GM19328 (cell line): ENCODE measurements at regions not wholly inside any gene's neighbourhood (a gene's known extent, or its start where the extent isn't known, plus 50 kb on each side); places are given as distances from the start of the nearest gene placed in this dataset.
"Not testable (repeated sequence)": the region's sequence is repeated elsewhere in the genome, so short reads cannot be mapped to it uniquely, and the experiment has no call there.

ENCODE experiments used
- ATAC-seq: cut with Tn5 transposase; IDR thresholded peaks from one replicate; pipeline ENCODE4 v1.9.1; 2021; ENCODE audit warnings: mild to moderate bottlenecking, moderate library complexity; ENCODE audit not compliant: unreplicated experiment

- no peak for ATAC-seq
Observed at GRCh38 chr4:146076081-146076480, 99.4 kb upstream of the LSM6 start.

DNA sequence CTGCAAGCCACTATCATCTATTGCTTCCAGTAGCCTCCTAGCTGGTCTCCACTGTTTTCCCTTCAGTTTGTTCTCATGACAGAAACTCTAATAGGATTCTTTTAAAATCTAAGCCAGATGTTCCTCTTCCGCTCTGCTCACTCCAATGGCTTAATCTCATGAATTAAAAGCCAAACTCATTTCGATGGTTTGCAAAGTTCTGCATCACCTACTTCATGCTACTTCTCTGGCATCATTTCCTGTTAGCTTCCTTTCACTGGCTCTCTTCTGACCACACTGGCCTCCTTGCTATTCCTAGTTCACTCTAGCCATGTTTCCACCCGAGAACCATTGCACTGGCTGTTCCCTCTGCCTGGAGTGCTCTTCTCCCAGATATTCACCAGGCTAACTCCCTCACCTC, 102.0 kb upstream of the LSM6 start:
- no peak for ATAC-seq

DNA sequence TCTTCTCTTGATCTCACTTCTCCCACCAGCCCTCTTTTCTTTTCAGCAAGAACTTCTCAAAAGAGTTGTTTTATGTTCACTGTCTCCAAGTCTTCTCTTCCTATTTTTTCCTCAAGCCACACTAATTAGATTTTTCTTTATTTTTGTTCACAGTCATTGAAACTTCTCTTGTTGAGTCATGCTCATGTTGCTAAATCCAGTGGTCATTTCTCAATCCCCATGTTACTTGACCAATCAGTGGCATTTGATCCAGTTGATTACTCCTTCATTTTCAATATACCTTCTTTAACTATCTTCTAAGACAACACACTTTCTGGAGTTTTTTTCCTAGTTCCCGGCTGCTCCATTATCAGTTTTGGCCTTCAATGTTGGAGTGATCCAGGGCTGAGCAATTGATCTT, 103.1 kb upstream of the LSM6 start:
- ATAC-seq, result no peak

- ATAC-seq, result no peak
Observed at GRCh38 chr4:146071390-146071789, 104.1 kb upstream of the LSM6 start.

GRCh38 chr4:146063143-146063542, 112.4 kb upstream of the LSM6 start:
- no peak for ATAC-seq

DNA sequence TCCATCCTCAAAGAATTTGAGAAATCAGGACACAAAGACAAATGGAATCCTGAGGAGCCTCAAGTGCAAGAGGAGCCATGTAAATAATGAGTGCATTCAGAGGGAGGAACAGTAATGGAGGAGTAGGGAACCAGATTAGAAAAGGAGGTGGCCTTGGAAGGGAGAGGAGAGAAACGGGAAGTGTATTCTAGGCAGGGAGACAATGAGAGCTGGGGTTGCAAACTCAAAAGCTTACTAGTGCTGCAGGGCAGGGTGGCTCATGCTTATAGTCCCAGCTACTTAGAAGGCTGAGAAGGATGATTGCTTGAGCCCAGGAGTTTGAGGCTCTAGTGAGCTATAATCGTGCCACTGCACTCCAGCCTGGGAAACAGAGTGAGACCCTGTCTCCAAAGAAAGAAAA, 113.2 kb upstream of the LSM6 start:
- no peak for ATAC-seq

DNA sequence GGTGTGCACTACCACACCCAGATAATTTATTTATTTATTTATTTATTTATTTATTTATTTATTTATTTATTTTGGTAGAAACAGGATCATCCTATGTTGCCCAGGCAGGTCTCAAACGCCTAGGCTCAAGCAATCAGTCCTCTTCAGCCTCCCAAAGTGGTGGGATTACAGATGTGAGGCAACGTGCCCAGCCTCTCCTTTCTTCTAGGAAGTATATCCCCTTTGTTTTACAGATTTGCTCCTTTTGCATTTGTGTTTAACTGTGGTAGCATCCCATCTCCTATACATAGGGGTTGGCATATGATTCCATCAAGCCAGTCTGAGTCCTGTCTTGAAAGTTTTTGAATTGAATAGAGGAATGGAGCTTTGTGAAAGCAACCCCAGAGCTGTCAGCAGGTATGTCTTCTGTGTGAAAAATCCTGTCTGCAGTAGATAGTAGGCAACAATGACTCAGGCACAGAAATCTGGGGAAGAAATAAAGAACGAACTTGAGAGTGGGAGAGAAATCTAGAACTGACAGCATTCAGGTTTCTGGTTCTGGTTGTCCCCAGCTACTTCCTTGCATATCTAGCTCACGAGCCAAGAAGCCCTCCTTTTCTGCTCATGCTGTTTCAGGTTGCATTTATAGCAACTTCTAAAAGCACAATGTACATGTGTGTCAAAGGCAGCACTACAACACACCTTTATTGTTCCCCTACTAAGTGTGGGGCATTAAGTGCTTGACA, 113.7 kb upstream of the LSM6 start:
- ATAC-seq, result no peak

GRCh38 chr4:146059865-146060264, 115.7 kb upstream of the LSM6 start:
- ATAC-seq, result peak; percentile 73

GRCh38 chr4:146059151-146059550, 116.4 kb upstream of the LSM6 start:
- peak; percentile 41 for ATAC-seq

DNA sequence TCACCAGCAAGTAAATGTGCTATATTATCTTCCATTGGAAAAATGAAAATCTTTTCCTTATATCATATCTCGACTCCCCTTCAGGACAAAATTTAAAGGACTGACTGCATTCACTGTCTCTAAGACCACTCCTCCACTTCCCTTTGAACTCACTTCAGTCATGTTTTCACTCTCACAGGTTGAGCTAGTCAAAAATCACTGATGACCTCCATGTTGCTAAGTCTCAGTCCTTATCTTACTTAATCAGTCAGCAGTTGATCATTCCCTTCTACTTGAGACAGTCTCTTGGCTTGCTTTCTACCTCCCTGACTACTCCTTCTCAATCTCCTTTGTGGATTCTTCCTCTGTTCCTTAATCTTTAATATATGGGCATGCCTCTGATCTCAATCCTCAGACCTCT, 117.0 kb upstream of the LSM6 start:
- no peak for ATAC-seq

DNA sequence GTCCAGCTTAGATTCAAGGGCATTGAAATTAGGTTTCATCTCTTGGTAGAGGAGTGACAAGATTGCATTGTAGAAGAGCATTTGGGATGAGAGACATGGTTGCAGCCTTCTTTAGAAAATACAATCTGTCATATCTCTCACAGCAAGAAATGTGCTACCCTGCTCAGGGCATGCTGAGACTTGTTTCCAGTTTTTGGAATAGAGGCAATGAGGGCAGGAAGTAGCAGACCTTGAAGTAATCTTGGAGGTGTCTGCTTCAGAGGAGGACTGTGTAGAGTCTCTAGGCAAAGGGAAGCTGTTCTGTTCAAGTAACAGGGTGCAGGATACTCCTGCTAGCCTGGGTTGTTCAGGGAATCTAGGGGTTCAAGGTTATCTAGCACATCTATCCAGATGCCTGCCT, 116.1 kb upstream of the ZNF827 start:
- no peak for ATAC-seq

- ATAC-seq, result no peak
Observed at GRCh38 chr4:146053891-146054290, 115.3 kb upstream of the ZNF827 start.

GRCh38 chr4:146051728-146052391, 113.2 kb upstream of the ZNF827 start:
- ATAC-seq, result no peak

DNA sequence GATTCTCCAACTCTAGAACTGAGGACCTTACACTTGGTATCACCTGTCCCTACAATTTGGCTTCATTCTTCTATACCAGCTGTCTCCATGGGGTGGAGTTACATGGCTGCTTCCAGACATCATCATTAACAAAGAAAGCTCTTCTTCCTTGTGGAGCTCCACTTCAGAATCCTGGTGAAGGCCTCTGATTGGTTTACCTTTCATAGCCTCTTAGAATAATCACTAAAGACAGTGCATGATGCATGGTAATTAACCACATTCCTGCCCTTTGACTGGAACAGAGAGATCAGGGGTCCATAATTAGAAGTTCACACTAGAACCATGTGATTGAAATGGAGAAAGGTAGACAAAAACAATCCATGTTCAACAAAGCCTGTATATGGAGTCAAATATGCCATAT, 112.6 kb upstream of the ZNF827 start:
- ATAC-seq, result no peak

- peak; percentile 95 for ATAC-seq
Observed at GRCh38 chr4:146049802-146050201, 111.2 kb upstream of the ZNF827 start.

GRCh38 chr4:146047768-146048167, 109.1 kb upstream of the ZNF827 start:
- not testable (repeated sequence) for ATAC-seq

DNA sequence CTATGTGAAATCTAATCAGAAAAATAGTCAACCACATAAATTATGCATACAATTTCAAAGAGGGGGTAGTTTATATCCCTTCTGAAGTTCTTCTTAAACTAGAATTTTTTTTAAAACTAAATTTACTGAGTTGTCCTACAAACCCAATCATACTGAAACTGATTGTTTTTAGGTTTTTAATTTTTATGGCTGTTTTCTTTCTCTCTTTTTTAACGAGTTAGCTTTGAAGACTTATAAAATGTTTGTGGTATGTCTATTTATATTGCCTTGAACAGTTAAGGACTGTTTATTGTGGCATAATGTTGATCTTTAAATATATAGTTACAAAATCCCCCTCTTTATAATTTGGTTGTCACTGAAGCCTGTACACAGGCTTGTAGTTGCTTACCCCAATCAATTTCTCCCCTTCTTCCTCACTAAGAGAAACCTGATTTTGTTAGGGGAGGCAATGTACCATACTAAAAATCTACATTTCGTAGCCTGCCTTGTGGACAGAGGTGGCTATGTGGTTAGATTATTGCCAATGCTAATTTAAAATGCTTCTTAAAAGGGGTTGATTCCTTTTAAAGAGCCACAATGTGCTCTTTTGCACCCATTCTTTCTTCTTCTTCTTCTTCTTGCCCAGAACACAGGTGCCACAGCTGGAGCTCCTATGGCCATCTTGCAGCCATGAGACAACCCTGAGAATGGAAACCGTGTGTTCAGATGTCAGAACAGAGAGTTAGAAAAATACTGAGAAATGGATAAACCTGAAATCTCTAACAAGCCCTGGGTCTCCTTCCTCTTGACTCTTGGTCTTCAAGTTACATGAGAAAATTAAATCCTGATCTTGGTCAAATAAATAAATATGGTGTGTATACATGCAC, 102.7 kb upstream of the ZNF827 start:
- ATAC-seq, result no peak

- ATAC-seq, result no peak
Observed at GRCh38 chr4:146040623-146041022, 102.0 kb upstream of the ZNF827 start.

- no peak for ATAC-seq
Observed at GRCh38 chr4:146033149-146033548, 94.5 kb upstream of the ZNF827 start.

- ATAC-seq, result no peak
Observed at GRCh38 chr4:146032234-146032860, 93.7 kb upstream of the ZNF827 start.
